Keratinocyte (primary cell): ENCODE measurements at regions not wholly inside any gene's neighbourhood (a gene's known extent, or its start where the extent isn't known, plus 50 kb on each side); places are given as distances from the start of the nearest gene placed in this dataset.

Experiments used
- DNase-seq: peaks from one replicate; pipeline ENCODE4 v3.0.0-alpha.2; 2011; ENCODE audit warnings: low read depth, missing footprints, low spot score
- FAIRE-seq: peaks from 2 replicates; lab custom pipeline; 2011; peaks lifted over from hg19 to GRCh38; lab: Jason Lieb, UNC
- H2AFZ ChIP-seq: 2 replicates; pipeline ENCODE4 v1.6.0; 2012; ENCODE audit warnings: low read length, control low read depth, inconsistent platforms; ENCODE audit not compliant: control insufficient read depth
- H3K27ac ChIP-seq: 2 replicates; pipeline ENCODE4 v1.5.1; 2011; ENCODE audit warnings: low read length; ENCODE audit not compliant: control insufficient read depth, insufficient read depth
- H3K27me3 ChIP-seq: 3 replicates; pipeline ENCODE4 v1.6.0; 2011; ENCODE audit warnings: low read length; ENCODE audit not compliant: control insufficient read depth, insufficient read depth; ENCODE audit errors: extremely low read depth
- H3K36me3 ChIP-seq, 2 experiments: 2 replicates in 1 of 2; 3 replicates in 1 of 2; pipeline ENCODE4 v1.5.1; 2011; ENCODE audit warnings: low read length in 2 of 2, mild to moderate bottlenecking in 1 of 2; ENCODE audit not compliant: control insufficient read depth in 2 of 2, insufficient read depth in 2 of 2; ENCODE audit errors: extremely low read depth in 1 of 2
- H3K4me1 ChIP-seq: 3 replicates; pipeline ENCODE4 v1.5.1; 2011; ENCODE audit warnings: low read length; ENCODE audit not compliant: control insufficient read depth, insufficient read depth; ENCODE audit errors: extremely low read depth
- H3K4me2 ChIP-seq: 3 replicates; pipeline ENCODE4 v1.6.0; 2011; ENCODE audit warnings: low read depth, low read length; ENCODE audit not compliant: control insufficient read depth, insufficient read depth; ENCODE audit errors: extremely low read depth
- H3K4me3 ChIP-seq, 3 experiments: fragments of 200-600 bp in 1 of 3; sonication (generic) in 1 of 3; 2 replicates in 2 of 3; 3 replicates in 1 of 3; pipeline ENCODE4 v1.5.1; 2011 to 2016; ENCODE audit warnings: low read length in 3 of 3, mild to moderate bottlenecking in 3 of 3, control low read depth in 2 of 3, inconsistent platforms in 1 of 3, low read depth in 1 of 3, mixed read lengths in 1 of 3, mixed run types in 1 of 3, moderate library complexity in 1 of 3; ENCODE audit not compliant: control insufficient read depth in 2 of 3, insufficient read depth in 2 of 3; ENCODE audit errors: extremely low read depth in 1 of 3
- H3K79me2 ChIP-seq: 2 replicates; pipeline ENCODE4 v1.6.0; 2012; ENCODE audit warnings: low read length; ENCODE audit not compliant: control insufficient read depth, insufficient read depth
- H3K9ac ChIP-seq: 3 replicates; pipeline ENCODE4 v1.6.0; 2011; ENCODE audit warnings: low read length; ENCODE audit not compliant: control insufficient read depth, insufficient read depth; ENCODE audit errors: extremely low read depth
- H3K9me1 ChIP-seq: 3 replicates; pipeline ENCODE4 v1.6.0; 2011; ENCODE audit warnings: low read length; ENCODE audit not compliant: control insufficient read depth, insufficient read depth; ENCODE audit errors: extremely low read depth
- H3K9me3 ChIP-seq: 2 replicates; pipeline ENCODE4 v1.5.1; 2012; ENCODE audit warnings: low read depth, low read length; ENCODE audit not compliant: control insufficient read depth
- H4K20me1 ChIP-seq: 3 replicates; pipeline ENCODE4 v1.6.0; 2011; ENCODE audit warnings: low read length; ENCODE audit not compliant: control insufficient read depth, insufficient read depth; ENCODE audit errors: extremely low read depth
- EZH2 ChIP-seq: IDR thresholded peaks from one replicate; pipeline ENCODE4 v1.6.1; 2012; ENCODE audit warnings: inconsistent platforms, mild to moderate bottlenecking, low read length, moderate library complexity
- dilution Hi-C: fragments of 300-500 bp; cut with MboI; formaldehyde crosslinking; loops from one replicate; pipeline ENCODE4 v1.7.0; 2020; ENCODE audit warnings: low sequenced_read_pairs; ENCODE audit not compliant: extremely low pct_ligation_motif_present
- TF ChIP-seq, protein P1 (sequence below), 3 experiments: IDR thresholded peaks in 1 of 3; conservative IDR thresholded peaks in 1 of 3; optimal IDR thresholded peaks in 1 of 3; 2 replicates in 2 of 3; 3 replicates in 1 of 3; pipeline versions ENCODE3 to v1.5.1; 2011; ENCODE audit warnings: low read length in 3 of 3, mild to moderate bottlenecking in 3 of 3, moderate library complexity in 2 of 3, control low read depth in 1 of 3, inconsistent platforms in 1 of 3; ENCODE audit not compliant: insufficient read depth in 2 of 3; ENCODE audit errors: extremely low read depth in 1 of 3

- Histone ChIP-seq H3K27me3 (no peaks in the 10 kb centered on the region), H3K4me3 (no peak overlapping the region), H3K9me3 (no peaks in the 10 kb centered on the region), H2AFZ (no peak overlapping the region), H3K9me1 (no peaks in the 10 kb centered on the region), H4K20me1 (no peaks in the 10 kb centered on the region), H3K9ac (no peak overlapping the region), H3K4me1 (no peaks in the 10 kb centered on the region), H3K79me2 (no peaks in the 10 kb centered on the region), H3K27ac (no peak overlapping the region), H3K4me2 (no peak overlapping the region), H3K36me3 (no peaks in the 10 kb centered on the region)
- FAIRE-seq (no peak), DNase-seq (no peak)
- TF ChIP-seq EZH2: no peak
- TF ChIP-seq, protein P1, sequence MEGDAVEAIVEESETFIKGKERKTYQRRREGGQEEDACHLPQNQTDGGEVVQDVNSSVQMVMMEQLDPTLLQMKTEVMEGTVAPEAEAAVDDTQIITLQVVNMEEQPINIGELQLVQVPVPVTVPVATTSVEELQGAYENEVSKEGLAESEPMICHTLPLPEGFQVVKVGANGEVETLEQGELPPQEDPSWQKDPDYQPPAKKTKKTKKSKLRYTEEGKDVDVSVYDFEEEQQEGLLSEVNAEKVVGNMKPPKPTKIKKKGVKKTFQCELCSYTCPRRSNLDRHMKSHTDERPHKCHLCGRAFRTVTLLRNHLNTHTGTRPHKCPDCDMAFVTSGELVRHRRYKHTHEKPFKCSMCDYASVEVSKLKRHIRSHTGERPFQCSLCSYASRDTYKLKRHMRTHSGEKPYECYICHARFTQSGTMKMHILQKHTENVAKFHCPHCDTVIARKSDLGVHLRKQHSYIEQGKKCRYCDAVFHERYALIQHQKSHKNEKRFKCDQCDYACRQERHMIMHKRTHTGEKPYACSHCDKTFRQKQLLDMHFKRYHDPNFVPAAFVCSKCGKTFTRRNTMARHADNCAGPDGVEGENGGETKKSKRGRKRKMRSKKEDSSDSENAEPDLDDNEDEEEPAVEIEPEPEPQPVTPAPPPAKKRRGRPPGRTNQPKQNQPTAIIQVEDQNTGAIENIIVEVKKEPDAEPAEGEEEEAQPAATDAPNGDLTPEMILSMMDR (optimal IDR thresholded peaks at IDR 0.05 in 1 of 3, IDR thresholded peaks at IDR 0.05 in 1 of 3, conservative IDR thresholded peaks at IDR 0.05 in 1 of 3; ENCODE audit: extremely low read depth in 1 of 3, insufficient read depth in 2 of 3, low read length in 3 of 3): no peak
- dilution Hi-C loops: no loop called here
Observed at GRCh38 chr2:41377837-41378236, 670.0 kb upstream of the PKDCC start.

DNA sequence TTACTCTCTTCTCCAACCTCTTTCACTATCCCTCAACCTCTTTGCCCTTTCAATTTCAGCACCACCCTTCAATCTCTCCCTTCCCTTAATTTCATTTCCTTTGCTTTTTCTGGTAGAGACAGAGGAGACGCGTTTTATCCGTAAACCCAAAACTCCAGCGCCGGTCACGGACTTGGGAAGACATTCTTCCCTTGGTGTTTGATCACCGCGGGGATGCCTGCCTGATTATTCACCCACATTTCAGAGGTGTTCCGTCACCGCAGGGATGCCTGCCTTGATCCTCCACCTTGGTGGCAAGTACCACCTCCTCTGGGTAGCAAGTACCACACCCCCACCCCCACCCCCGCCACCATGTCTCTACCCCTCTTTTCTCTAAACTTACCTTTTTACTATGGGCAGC is 669.4 kb upstream of the PKDCC start:
- no peaks in the 10 kb centered on the region for H3K4me1 ChIP-seq
- TF ChIP-seq EZH2: no peak
- TF ChIP-seq, protein P1 (optimal IDR thresholded peaks at IDR 0.05 in 1 of 3, IDR thresholded peaks at IDR 0.05 in 1 of 3, conservative IDR thresholded peaks at IDR 0.05 in 1 of 3; ENCODE audit: extremely low read depth in 1 of 3, insufficient read depth in 2 of 3, low read length in 3 of 3): no peak
- no peaks in the 10 kb centered on the region for H3K27me3 ChIP-seq
- no peak for DNase-seq
- H3K9me3 ChIP-seq: no peaks in the 10 kb centered on the region
- H3K9ac ChIP-seq: no peak overlapping the region
- no peaks in the 10 kb centered on the region for H4K20me1 ChIP-seq
- no peaks in the 10 kb centered on the region for H3K36me3 ChIP-seq
- H3K4me3 ChIP-seq: no peak overlapping the region
- no peak overlapping the region for H2AFZ ChIP-seq
- no peak for FAIRE-seq
- no peaks in the 10 kb centered on the region for H3K79me2 ChIP-seq
- no peaks in the 10 kb centered on the region for H3K9me1 ChIP-seq
- dilution Hi-C loops: no loop called here
- H3K4me2 ChIP-seq: no peak overlapping the region
- no peak overlapping the region for H3K27ac ChIP-seq
